ENCODE measurements at regions not wholly inside any gene's neighbourhood (a gene's known extent, or its start where the extent isn't known, plus 50 kb on each side); places are given as distances from the start of the nearest gene placed in this dataset.

GRCh38 chr7:13540429-13540828, 449.0 kb downstream of the ETV1 start:
- Histone ChIP-seq H3K79me2 (ENCODE audit: insufficient read depth, low read length) (no peaks in the 10 kb centered on the region), H3K9me2 (ENCODE audit: insufficient read depth) (no peaks in the 10 kb centered on the region), H3K36me3 (ENCODE audit: control insufficient read depth in 1 of 2, insufficient read depth in 2 of 2, low read length in 2 of 2) (no peaks in the 10 kb centered on the region), H3K4me1 (ENCODE audit: control insufficient read depth in 1 of 2, insufficient read depth in 2 of 2, low read length in 2 of 2) (no peaks in the 10 kb centered on the region), H4K20me1 (ENCODE audit: insufficient read depth) (no peaks in the 10 kb centered on the region), H2AFZ (ENCODE audit: low read depth, low read length, poor library complexity, severe bottlenecking) (no peak overlapping the region), H3K27ac (ENCODE audit: low read depth, low read length) (no peak overlapping the region), H3K9ac (ENCODE audit: low read length) (no peak overlapping the region), H3K27me3 (ENCODE audit: insufficient read depth, low read length) (no peaks in the 10 kb centered on the region), H3K9me3 (ENCODE audit: control insufficient read depth in 1 of 2, insufficient read depth in 1 of 2, low read depth in 1 of 2, low read length in 2 of 2) (no peaks in the 10 kb centered on the region), H3K4me3 (replicated peaks in 1 of 2; ENCODE audit: low read depth in 1 of 2, low read length in 2 of 2) (no peak overlapping the region), H3K4me2 (ENCODE audit: low read length) (no peak overlapping the region)
- BruUV-seq (replicated peaks) = no TSS peak
- intact Hi-C loops (cut with micrococcal nuclease) = no loop called here
- no peak for DNase-seq (ENCODE audit: low read depth, low spot score)
- TF ChIP-seq, protein P1, sequence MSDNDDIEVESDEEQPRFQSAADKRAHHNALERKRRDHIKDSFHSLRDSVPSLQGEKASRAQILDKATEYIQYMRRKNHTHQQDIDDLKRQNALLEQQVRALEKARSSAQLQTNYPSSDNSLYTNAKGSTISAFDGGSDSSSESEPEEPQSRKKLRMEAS (IDR thresholded peaks at IDR 0.05) = no peak
- TF ChIP-seq SP1 (IDR thresholded peaks at IDR 0.05; ENCODE audit: low read depth) (no peak), CEBPB (IDR thresholded peaks at IDR 0.05; ENCODE audit: low read depth) (no peak), EZH2phosphoT487 (IDR thresholded peaks at IDR 0.05; ENCODE audit: borderline replicate concordance) (no peak), POLR2AphosphoS5 (IDR thresholded peaks at IDR 0.05; ENCODE audit: low read depth, low read length) (no peak), JUND (IDR thresholded peaks at IDR 0.05) (no peak), REST (IDR thresholded peaks at IDR 0.05; ENCODE audit: low read depth) (no peak), CBX3 (IDR thresholded peaks at IDR 0.05; ENCODE audit: low read depth) (no peak), ZFX (IDR thresholded peaks at IDR 0.05) (no peak), SIN3A (IDR thresholded peaks at IDR 0.05; ENCODE audit: low read depth) (no peak)
- TF ChIP-seq, protein P2, sequence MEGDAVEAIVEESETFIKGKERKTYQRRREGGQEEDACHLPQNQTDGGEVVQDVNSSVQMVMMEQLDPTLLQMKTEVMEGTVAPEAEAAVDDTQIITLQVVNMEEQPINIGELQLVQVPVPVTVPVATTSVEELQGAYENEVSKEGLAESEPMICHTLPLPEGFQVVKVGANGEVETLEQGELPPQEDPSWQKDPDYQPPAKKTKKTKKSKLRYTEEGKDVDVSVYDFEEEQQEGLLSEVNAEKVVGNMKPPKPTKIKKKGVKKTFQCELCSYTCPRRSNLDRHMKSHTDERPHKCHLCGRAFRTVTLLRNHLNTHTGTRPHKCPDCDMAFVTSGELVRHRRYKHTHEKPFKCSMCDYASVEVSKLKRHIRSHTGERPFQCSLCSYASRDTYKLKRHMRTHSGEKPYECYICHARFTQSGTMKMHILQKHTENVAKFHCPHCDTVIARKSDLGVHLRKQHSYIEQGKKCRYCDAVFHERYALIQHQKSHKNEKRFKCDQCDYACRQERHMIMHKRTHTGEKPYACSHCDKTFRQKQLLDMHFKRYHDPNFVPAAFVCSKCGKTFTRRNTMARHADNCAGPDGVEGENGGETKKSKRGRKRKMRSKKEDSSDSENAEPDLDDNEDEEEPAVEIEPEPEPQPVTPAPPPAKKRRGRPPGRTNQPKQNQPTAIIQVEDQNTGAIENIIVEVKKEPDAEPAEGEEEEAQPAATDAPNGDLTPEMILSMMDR (IDR thresholded peaks at IDR 0.05 in 2 of 3, conservative IDR thresholded peaks at IDR 0.05 in 1 of 3; ENCODE audit: borderline replicate concordance in 1 of 3, insufficient read depth in 1 of 3, low read depth in 2 of 3, low read length in 2 of 3) = no peak
- ATAC-seq = no peak
- ChIA-PET POLR2A (no interaction called here), RAD21 (ENCODE audit: low non-redundant PET in 1 of 2, low total read pairs in 2 of 2, uncharacterized antibody in 2 of 2, unreplicated experiment in 2 of 2) (no interaction called here), CTCF (no interaction called here)

All from HCT116 (cell line).